ENCODE measurements at regions not wholly inside any gene's neighbourhood (a gene's known extent, or its start where the extent isn't known, plus 50 kb on each side); places are given as distances from the start of the nearest gene placed in this dataset.

GRCh38 chr2:215687149-215688031, 251.5 kb upstream of the FN1 start:
- DNase-seq (ENCODE audit: low spot score): no peak

- DNase-seq (ENCODE audit: low spot score): no peak
Observed at GRCh38 chr2:215685238-215685990, 249.5 kb upstream of the FN1 start.

GRCh38 chr2:215684448-215685237, 248.8 kb upstream of the FN1 start:
- no peak for DNase-seq (ENCODE audit: low spot score)

GRCh38 chr2:215683295-215683694, 247.4 kb upstream of the FN1 start:
- no peak for DNase-seq (ENCODE audit: low spot score)

GRCh38 chr2:215681799-215682596, 246.1 kb upstream of the FN1 start:
- DNase-seq (ENCODE audit: low spot score): no peak

- peak; percentile 57 for DNase-seq (ENCODE audit: low spot score)
Observed at GRCh38 chr2:215680605-215681598, 245.0 kb upstream of the FN1 start.

- DNase-seq (ENCODE audit: low spot score): no peak
Observed at GRCh38 chr2:215678094-215678493, 242.2 kb upstream of the FN1 start.

- no peak for DNase-seq (ENCODE audit: low spot score)
Observed at GRCh38 chr2:215677481-215677880, 241.6 kb upstream of the FN1 start.

- no peak for DNase-seq (ENCODE audit: low spot score)
Observed at GRCh38 chr2:215672406-215672805, 236.5 kb upstream of the FN1 start.

- no peak for DNase-seq (ENCODE audit: low spot score)
Observed at GRCh38 chr2:215671691-215672090, 235.8 kb upstream of the FN1 start.

- no peak for DNase-seq (ENCODE audit: low spot score)
Observed at GRCh38 chr2:215671244-215671643, 235.4 kb upstream of the FN1 start.

GRCh38 chr2:215670396-215670795, 234.5 kb upstream of the FN1 start:
- DNase-seq (ENCODE audit: low spot score): no peak

- no peak for DNase-seq (ENCODE audit: low spot score)
Observed at GRCh38 chr2:215668378-215668775, 232.5 kb upstream of the FN1 start.

- DNase-seq (ENCODE audit: low spot score): no peak
Observed at GRCh38 chr2:215667585-215668377, 231.9 kb upstream of the FN1 start.

GRCh38 chr2:215664847-215665525, 229.1 kb upstream of the FN1 start:
- DNase-seq (ENCODE audit: low spot score): no peak

- no peak for DNase-seq (ENCODE audit: low spot score)
Observed at GRCh38 chr2:215662715-215663114, 226.8 kb upstream of the FN1 start.

- DNase-seq (ENCODE audit: low spot score): no peak
Observed at GRCh38 chr2:215660687-215661086, 224.8 kb upstream of the FN1 start.

- DNase-seq (ENCODE audit: low spot score): no peak
Observed at GRCh38 chr2:215659650-215660049, 223.8 kb upstream of the FN1 start.
